WTC11 (cell line): ENCODE measurements at regions not wholly inside any gene's neighbourhood (a gene's known extent, or its start where the extent isn't known, plus 50 kb on each side); places are given as distances from the start of the nearest gene placed in this dataset.
"Not testable (repeated sequence)": the region's sequence is repeated elsewhere in the genome, so short reads cannot be mapped to it uniquely, and the experiment has no call there.

ENCODE experiments used
- ETV6 ChIP-seq: sonication (generic); formaldehyde crosslinking; IDR thresholded peaks from 2 replicates; pipeline ENCODE4 v1.8.1; 2022; ENCODE audit warnings: mild to moderate bottlenecking, missing genetic modification reagents
- JUN ChIP-seq: sonication (generic); formaldehyde crosslinking; IDR thresholded peaks from 2 replicates; pipeline ENCODE4 v1.8.0; 2023; ENCODE audit warnings: mild to moderate bottlenecking, missing genetic modification reagents
- NR1H2 ChIP-seq: sonication (generic); formaldehyde crosslinking; IDR thresholded peaks from 2 replicates; pipeline ENCODE4 v1.9.0; 2021; ENCODE audit warnings: mild to moderate bottlenecking, moderate library complexity, missing genetic modification reagents
- NR3C1 ChIP-seq: sonication (generic); formaldehyde crosslinking; conservative IDR thresholded peaks from 2 replicates; pipeline ENCODE4 v1.8.1; 2023; ENCODE audit warnings: low read depth, mild to moderate bottlenecking, missing genetic modification reagents
- RORB ChIP-seq: fragments of 250-450 bp; sonication (Bioruptor Pico); IDR thresholded peaks from 2 replicates; pipeline ENCODE4 v1.9.0; 2021; ENCODE audit warnings: mild to moderate bottlenecking
- SOX15 ChIP-seq: fragments of 250-450 bp; sonication (Bioruptor Pico); IDR thresholded peaks from 2 replicates; pipeline ENCODE4 v1.9.0; 2021; ENCODE audit warnings: mild to moderate bottlenecking
- TF ChIP-seq, protein P1 (sequence below): fragments of 200-600 bp; IDR thresholded peaks from 2 replicates; pipeline ENCODE4 v1.8.0; 2022; ENCODE audit warnings: antibody characterized with exemption
- TF ChIP-seq, protein P2 (sequence below): sonication (generic); formaldehyde crosslinking; IDR thresholded peaks from 2 replicates; pipeline ENCODE4 v1.8.0; 2023; ENCODE audit warnings: missing genetic modification reagents
- TF ChIP-seq, protein P3 (sequence below): sonication (generic); formaldehyde crosslinking; conservative IDR thresholded peaks from 2 replicates; pipeline ENCODE4 v1.8.1; 2023; ENCODE audit warnings: mild to moderate bottlenecking, low read depth, missing genetic modification reagents, moderate library complexity

DNA sequence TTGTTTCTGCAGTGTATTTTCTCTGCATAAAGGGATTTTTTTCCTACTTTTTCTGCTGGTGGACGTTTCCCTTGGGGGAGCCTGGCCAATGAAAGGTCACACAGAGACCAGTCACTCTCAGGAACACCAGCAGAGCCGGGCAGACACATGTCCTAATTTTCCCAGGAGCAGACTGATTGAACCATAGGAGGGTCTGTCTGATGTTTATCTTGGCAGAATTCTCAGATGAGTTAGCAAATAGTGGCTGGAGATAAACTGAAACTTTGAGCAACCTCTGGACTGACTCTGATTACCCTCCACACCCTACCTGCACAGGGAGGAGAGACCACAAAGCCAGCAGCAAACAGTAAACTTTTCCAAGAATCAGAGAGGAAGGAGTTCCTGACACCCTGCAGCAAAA, 90.0 kb upstream of the PLGLB2 start:
- TF ChIP-seq, protein P1, sequence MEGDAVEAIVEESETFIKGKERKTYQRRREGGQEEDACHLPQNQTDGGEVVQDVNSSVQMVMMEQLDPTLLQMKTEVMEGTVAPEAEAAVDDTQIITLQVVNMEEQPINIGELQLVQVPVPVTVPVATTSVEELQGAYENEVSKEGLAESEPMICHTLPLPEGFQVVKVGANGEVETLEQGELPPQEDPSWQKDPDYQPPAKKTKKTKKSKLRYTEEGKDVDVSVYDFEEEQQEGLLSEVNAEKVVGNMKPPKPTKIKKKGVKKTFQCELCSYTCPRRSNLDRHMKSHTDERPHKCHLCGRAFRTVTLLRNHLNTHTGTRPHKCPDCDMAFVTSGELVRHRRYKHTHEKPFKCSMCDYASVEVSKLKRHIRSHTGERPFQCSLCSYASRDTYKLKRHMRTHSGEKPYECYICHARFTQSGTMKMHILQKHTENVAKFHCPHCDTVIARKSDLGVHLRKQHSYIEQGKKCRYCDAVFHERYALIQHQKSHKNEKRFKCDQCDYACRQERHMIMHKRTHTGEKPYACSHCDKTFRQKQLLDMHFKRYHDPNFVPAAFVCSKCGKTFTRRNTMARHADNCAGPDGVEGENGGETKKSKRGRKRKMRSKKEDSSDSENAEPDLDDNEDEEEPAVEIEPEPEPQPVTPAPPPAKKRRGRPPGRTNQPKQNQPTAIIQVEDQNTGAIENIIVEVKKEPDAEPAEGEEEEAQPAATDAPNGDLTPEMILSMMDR = not testable (repeated sequence)
- not testable (repeated sequence) for TF ChIP-seq JUN (CRISPR knock-in tag); ETV6; NR1H2 (CRISPR knock-in tag); SOX15 (CRISPR knock-in tag); RORB; NR3C1 (CRISPR knock-in tag)
- TF ChIP-seq, protein P2, sequence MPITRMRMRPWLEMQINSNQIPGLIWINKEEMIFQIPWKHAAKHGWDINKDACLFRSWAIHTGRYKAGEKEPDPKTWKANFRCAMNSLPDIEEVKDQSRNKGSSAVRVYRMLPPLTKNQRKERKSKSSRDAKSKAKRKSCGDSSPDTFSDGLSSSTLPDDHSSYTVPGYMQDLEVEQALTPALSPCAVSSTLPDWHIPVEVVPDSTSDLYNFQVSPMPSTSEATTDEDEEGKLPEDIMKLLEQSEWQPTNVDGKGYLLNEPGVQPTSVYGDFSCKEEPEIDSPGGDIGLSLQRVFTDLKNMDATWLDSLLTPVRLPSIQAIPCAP (CRISPR knock-in tag) = not testable (repeated sequence)
- TF ChIP-seq, protein P3, sequence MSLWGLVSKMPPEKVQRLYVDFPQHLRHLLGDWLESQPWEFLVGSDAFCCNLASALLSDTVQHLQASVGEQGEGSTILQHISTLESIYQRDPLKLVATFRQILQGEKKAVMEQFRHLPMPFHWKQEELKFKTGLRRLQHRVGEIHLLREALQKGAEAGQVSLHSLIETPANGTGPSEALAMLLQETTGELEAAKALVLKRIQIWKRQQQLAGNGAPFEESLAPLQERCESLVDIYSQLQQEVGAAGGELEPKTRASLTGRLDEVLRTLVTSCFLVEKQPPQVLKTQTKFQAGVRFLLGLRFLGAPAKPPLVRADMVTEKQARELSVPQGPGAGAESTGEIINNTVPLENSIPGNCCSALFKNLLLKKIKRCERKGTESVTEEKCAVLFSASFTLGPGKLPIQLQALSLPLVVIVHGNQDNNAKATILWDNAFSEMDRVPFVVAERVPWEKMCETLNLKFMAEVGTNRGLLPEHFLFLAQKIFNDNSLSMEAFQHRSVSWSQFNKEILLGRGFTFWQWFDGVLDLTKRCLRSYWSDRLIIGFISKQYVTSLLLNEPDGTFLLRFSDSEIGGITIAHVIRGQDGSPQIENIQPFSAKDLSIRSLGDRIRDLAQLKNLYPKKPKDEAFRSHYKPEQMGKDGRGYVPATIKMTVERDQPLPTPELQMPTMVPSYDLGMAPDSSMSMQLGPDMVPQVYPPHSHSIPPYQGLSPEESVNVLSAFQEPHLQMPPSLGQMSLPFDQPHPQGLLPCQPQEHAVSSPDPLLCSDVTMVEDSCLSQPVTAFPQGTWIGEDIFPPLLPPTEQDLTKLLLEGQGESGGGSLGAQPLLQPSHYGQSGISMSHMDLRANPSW (CRISPR knock-in tag) = not testable (repeated sequence)
